CD14-positive monocyte (primary cell): ENCODE measurements at regions not wholly inside any gene's neighbourhood (a gene's known extent, or its start where the extent isn't known, plus 50 kb on each side); places are given as distances from the start of the nearest gene placed in this dataset.

ENCODE experiments used
- DNase-seq, 3 donors: peaks; one replicate each; pipeline ENCODE4 v3.0.0-alpha.2; 2011 to 2022
- H2AFZ ChIP-seq: 2 replicates; pipeline ENCODE4 v1.6.0; 2012; ENCODE audit warnings: mild to moderate bottlenecking, low read depth, low read length, inconsistent platforms; ENCODE audit not compliant: insufficient read depth, poor library complexity, severe bottlenecking
- H3K27ac ChIP-seq, 2 donors: 1 replicate in 1 of 2; 2 replicates in 1 of 2; pipeline ENCODE4 v1.5.1; 2012 to 2013; ENCODE audit warnings: low read length in 2 of 2, control low read depth in 1 of 2, inconsistent platforms in 1 of 2, low read depth in 1 of 2, mild to moderate bottlenecking in 1 of 2
- H3K27me3 ChIP-seq, 2 donors: one replicate each; pipeline versions ENCODE4 v1.6.0 to v1.6.1; 2011 to 2013; ENCODE audit warnings: low read length in 2 of 2; ENCODE audit not compliant: control insufficient read depth in 2 of 2, insufficient read depth in 2 of 2
- H3K36me3 ChIP-seq, 2 donors: replicated peaks in 1 of 2; 1 replicate in 1 of 2; 2 replicates in 1 of 2; pipeline versions ENCODE4 v1.5.1 to v1.6.1; 2012 to 2013; ENCODE audit warnings: low read length in 2 of 2, control low read depth in 1 of 2, inconsistent platforms in 1 of 2, mild to moderate bottlenecking in 1 of 2; ENCODE audit not compliant: insufficient read depth in 2 of 2, control insufficient read depth in 1 of 2
- H3K4me1 ChIP-seq, 2 donors: 1 replicate in 1 of 2; 2 replicates in 1 of 2; pipeline versions ENCODE4 v1.5.1 to v1.6.1; 2012 to 2013; ENCODE audit warnings: low read length in 2 of 2, control low read depth in 1 of 2, inconsistent platforms in 1 of 2, mild to moderate bottlenecking in 1 of 2, moderate library complexity in 1 of 2; ENCODE audit not compliant: insufficient read depth in 2 of 2, control insufficient read depth in 1 of 2
- H3K4me2 ChIP-seq: replicated peaks from 2 replicates; pipeline ENCODE3; 2012; ENCODE audit warnings: low read length, moderate library complexity, mild to moderate bottlenecking; ENCODE audit not compliant: poor library complexity, severe bottlenecking; ENCODE audit errors: extremely low read depth
- H3K4me3 ChIP-seq, 3 experiments: fragments of 200-600 bp in 1 of 3; sonication (generic) in 1 of 3; replicated peaks in 1 of 3; 1 replicate in 2 of 3; 2 replicates in 1 of 3; pipeline ENCODE4 v1.5.1; 2011 to 2013; ENCODE audit warnings: low read length in 3 of 3, mild to moderate bottlenecking in 3 of 3, control low read depth in 2 of 3, low read depth in 2 of 3, inconsistent platforms in 1 of 3, moderate library complexity in 1 of 3
- H3K79me2 ChIP-seq: 2 replicates; pipeline ENCODE4 v1.6.0; 2012; ENCODE audit warnings: mild to moderate bottlenecking, control low read depth, inconsistent platforms, low read length, moderate library complexity; ENCODE audit not compliant: insufficient read depth
- H3K9ac ChIP-seq: 2 replicates; pipeline ENCODE4 v1.6.0; 2017; ENCODE audit warnings: low read length, mild to moderate bottlenecking; ENCODE audit not compliant: insufficient read depth, poor library complexity, severe bottlenecking
- H3K9me3 ChIP-seq, 2 donors: replicated peaks in 1 of 2; 1 replicate in 1 of 2; 2 replicates in 1 of 2; pipeline versions ENCODE4 v1.5.1 to v1.6.1; 2012 to 2013; ENCODE audit warnings: low read length in 2 of 2, control low read depth in 1 of 2; ENCODE audit not compliant: control insufficient read depth in 1 of 2, insufficient read depth in 1 of 2
- H4K20me1 ChIP-seq: 2 replicates; pipeline ENCODE4 v1.6.0; 2012; ENCODE audit warnings: mild to moderate bottlenecking, low read length, control low read depth, moderate library complexity; ENCODE audit not compliant: insufficient read depth
- H3K27ac Mint-ChIP-seq, 7 donors: one replicate each; pipeline ENCODE4 v1.8.0; 2020; ENCODE audit warnings: mild to moderate bottlenecking in 7 of 7, mixed read lengths in 7 of 7, moderate library complexity in 6 of 7, inconsistent platforms in 2 of 7
- H3K27me3 Mint-ChIP-seq, 3 donors: one replicate each; pipeline ENCODE4 v1.8.0; 2021 to 2022; ENCODE audit warnings: low read depth in 3 of 3, mild to moderate bottlenecking in 3 of 3, mixed read lengths in 3 of 3, moderate library complexity in 3 of 3, inconsistent platforms in 1 of 3
- H3K36me3 Mint-ChIP-seq, 2 donors: one replicate each; pipeline ENCODE4 v1.8.0; 2020; ENCODE audit warnings: mixed read lengths in 2 of 2, inconsistent platforms in 1 of 2, mild to moderate bottlenecking in 1 of 2
- H3K4me1 Mint-ChIP-seq: one replicate; pipeline ENCODE4 v1.8.0; 2020; ENCODE audit warnings: mild to moderate bottlenecking, mixed read lengths
- H3K4me3 Mint-ChIP-seq, 2 donors: one replicate each; pipeline ENCODE4 v1.8.0; 2020; ENCODE audit warnings: mild to moderate bottlenecking in 2 of 2, mixed read lengths in 2 of 2, moderate library complexity in 1 of 2
- H3K9me3 Mint-ChIP-seq, 7 donors: one replicate each; pipeline ENCODE4 v1.8.0; 2020 to 2022; ENCODE audit warnings: mixed read lengths in 7 of 7, mild to moderate bottlenecking in 6 of 7, moderate library complexity in 6 of 7, inconsistent platforms in 2 of 7
- WGBS: methylation state at CpG from one replicate; pipeline ENCODE4 v1.1.5; 2013; ENCODE audit warnings: missing lambda C conversion rate; ENCODE audit not compliant: insufficient coverage; 5-methylcytosine and 5-hydroxymethylcytosine counted together
- intact Hi-C, 2 donors: fragments of 100-400 bp; cut with micrococcal nuclease; formaldehyde crosslinking; loops; one replicate each; pipeline versions ENCODE4 v1.15.0 to v1.15.1; 2023
- TF ChIP-seq, protein P1 (sequence below): fragments of 200-600 bp; IDR thresholded peaks from one replicate; pipeline ENCODE4 v1.8.0; 2022; ENCODE audit warnings: antibody characterized with exemption, mild to moderate bottlenecking

DNA sequence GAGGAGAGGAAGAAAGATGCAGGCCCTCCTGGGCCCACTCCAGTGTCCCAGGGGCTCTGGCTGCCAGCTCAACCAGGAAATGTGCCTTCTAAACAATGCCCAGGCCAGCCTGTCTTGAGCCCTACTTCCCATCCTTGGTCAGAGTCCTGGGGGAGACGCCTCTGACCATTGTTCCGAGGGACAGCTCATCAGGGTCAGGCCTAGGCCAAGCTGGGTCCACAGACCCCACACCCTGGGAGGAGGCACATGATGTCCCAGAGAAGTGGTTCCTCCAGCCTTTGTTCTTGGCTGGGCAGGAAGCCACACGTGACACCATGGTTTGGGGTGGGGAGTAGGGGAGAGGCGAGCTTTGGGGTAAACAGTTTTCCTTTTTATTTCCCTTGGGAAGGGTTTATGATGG lies 102.5 kb downstream of the EFNB1 start:
- Histone ChIP-seq H3K36me3 (no peaks in the 10 kb centered on the region), H3K27me3 (no peaks in the 10 kb centered on the region), H4K20me1 (no peaks in the 10 kb centered on the region), H3K9ac (no peak overlapping the region), H3K9me3 (no peaks in the 10 kb centered on the region), H3K27ac (no peak overlapping the region), H3K4me1 (no peaks in the 10 kb centered on the region), H3K79me2 (no peaks in the 10 kb centered on the region), H3K4me2 (no peak overlapping the region), H2AFZ (no peak overlapping the region), H3K4me3 (no peak overlapping the region)
- Mint-ChIP-seq H3K36me3 (no peaks in the 10 kb centered on the region), H3K27ac (peak overlapping the region in 1 of 7 donors; percentile 8), H3K4me3 (no peak overlapping the region), H3K27me3 (peaks cover 1 to 4% (median 2%) of the 10 kb centered on the region in 3 donors), H3K9me3 (no peaks in the 10 kb centered on the region), H3K4me1 (peaks cover 4% of the 10 kb centered on the region)
- WGBS: 100% methylated on average over 2 of the region's 4 CpGs
- intact Hi-C loops: no loop called here
- TF ChIP-seq, protein P1, sequence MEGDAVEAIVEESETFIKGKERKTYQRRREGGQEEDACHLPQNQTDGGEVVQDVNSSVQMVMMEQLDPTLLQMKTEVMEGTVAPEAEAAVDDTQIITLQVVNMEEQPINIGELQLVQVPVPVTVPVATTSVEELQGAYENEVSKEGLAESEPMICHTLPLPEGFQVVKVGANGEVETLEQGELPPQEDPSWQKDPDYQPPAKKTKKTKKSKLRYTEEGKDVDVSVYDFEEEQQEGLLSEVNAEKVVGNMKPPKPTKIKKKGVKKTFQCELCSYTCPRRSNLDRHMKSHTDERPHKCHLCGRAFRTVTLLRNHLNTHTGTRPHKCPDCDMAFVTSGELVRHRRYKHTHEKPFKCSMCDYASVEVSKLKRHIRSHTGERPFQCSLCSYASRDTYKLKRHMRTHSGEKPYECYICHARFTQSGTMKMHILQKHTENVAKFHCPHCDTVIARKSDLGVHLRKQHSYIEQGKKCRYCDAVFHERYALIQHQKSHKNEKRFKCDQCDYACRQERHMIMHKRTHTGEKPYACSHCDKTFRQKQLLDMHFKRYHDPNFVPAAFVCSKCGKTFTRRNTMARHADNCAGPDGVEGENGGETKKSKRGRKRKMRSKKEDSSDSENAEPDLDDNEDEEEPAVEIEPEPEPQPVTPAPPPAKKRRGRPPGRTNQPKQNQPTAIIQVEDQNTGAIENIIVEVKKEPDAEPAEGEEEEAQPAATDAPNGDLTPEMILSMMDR: no peak
- DNase-seq: no peak

DNA sequence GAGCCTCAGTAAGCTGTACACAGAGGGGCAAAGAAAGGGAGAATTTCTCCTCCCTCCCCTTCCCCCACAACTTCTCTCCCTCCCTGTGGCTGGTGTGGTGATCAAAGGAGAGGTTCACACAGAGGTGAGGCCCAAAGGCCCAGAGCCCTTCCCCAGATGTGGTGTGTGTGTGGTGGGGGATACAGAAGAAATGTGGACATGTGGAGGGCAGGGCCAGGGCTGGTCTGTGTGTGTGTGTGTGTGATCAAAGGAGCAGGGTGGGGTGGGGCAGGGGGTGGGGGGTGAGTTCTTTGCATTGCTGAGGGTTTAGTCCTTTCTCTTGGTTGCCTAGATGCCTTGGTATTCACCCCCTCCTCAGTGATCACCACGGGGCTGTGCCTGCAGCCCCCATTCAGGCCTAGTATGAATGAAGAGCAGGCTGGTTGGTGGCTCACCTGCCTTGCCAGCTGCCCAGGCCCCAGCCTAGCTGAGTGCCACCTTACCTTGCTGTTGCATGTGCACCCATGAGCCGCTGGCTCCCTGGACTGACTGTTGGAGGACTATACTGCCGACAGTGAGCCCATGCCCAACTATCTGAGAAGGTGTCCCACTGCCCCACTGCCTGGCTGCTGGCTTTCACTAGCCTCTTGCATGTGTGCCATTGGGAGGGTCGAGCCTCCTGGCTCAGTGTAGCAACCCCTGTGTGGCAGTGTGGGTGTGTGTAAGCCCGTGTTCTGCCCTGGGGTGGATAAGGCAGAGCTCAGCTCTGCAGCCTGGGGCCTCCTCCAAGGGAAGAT lies 101.9 kb downstream of the EFNB1 start:
- Mint-ChIP-seq H3K4me1 (peaks cover 4% of the 10 kb centered on the region), H3K36me3 (no peaks in the 10 kb centered on the region), H3K9me3 (no peaks in the 10 kb centered on the region), H3K4me3 (no peak overlapping the region), H3K27me3 (peaks cover 0 to 4% (median 1%) of the 10 kb centered on the region in 3 donors), H3K27ac (no peak overlapping the region)
- WGBS: 83% methylated on average over 1 of the region's 5 CpGs
- no peaks in the 10 kb centered on the region for H3K27me3 ChIP-seq
- no peaks in the 10 kb centered on the region for H3K79me2 ChIP-seq
- no peak overlapping the region for H3K4me2 ChIP-seq
- H3K9me3 ChIP-seq: no peaks in the 10 kb centered on the region
- no peaks in the 10 kb centered on the region for H3K36me3 ChIP-seq
- H3K4me1 ChIP-seq: no peaks in the 10 kb centered on the region
- no peak overlapping the region for H3K4me3 ChIP-seq
- H4K20me1 ChIP-seq: no peaks in the 10 kb centered on the region
- TF ChIP-seq, protein P1: no peak
- no peak overlapping the region for H3K27ac ChIP-seq
- no peak overlapping the region for H2AFZ ChIP-seq
- intact Hi-C loops: no loop called here
- no peak for DNase-seq
- no peak overlapping the region for H3K9ac ChIP-seq
